Putamen (tissue), 1 donor: ENCODE measurements at regions not wholly inside any gene's neighbourhood (a gene's known extent, or its start where the extent isn't known, plus 50 kb on each side); places are given as distances from the start of the nearest gene placed in this dataset.

ENCODE experiments used
- DNase-seq: peaks from one replicate; pipeline ENCODE4 v3.0.0-alpha.2; 2016; ENCODE audit warnings: low spot score

- no peak for DNase-seq
Measured at GRCh38 chr10:124227055-124227975, 133.9 kb upstream of the CHST15 start.

GRCh38 chr10:124226271-124227054 is 133.1 kb upstream of the CHST15 start:
- DNase-seq: no peak

GRCh38 chr10:124225467-124226270 is 132.3 kb upstream of the CHST15 start:
- no peak for DNase-seq

DNA sequence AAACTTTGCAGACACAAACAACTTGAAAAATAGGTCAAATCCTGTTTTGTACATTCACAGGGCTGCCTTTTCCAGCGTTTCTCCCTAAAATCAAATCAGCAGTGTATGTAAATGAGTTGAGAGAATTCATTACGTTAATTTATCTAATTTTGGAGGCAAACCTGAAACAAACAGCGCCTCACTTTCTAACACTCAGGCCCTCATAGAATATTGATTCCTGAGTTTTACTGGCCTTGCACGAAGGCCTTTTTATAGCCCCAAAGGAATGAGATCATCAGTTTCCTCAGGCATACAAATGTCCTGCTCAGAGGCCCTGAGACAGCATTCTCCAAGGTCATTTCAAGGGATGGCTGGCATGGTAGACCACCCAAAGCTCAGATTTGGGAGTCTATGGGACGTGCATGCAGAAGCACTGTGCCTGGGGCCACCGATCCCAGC is 131.7 kb upstream of the CHST15 start:
- DNase-seq: no peak

DNA sequence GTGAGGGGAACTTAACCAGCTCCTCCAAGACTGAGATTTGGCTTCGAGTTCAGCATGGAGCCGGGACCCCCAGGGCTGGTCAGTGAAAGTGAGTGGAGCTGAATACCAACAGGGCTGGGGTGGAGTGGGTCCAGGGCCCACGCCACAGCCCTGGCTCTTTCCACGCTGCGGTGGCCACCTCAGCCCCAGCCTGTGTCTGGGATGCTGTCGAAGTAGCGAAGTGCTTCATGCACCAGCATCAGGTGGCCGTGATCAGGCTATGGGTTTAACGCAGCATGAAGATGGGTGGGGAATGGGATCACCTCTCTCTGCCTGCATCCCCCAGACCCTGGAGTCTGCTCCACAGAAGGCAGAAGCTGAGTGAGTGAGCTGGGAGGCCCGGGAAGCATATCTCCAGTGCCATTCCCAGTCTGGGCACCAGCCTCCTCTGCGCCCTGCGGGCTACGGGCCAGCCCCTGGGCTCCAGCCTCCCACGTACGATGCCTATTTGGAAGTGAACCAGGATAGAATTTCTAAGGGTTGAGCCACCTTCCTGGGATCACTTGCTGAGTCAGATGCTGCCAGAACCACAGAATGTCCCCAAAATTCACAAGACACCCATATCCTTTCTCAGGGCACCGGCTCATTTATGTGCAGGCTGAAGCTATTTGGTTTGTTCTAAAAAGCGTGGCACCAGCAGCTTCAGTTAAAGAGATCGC is 131.1 kb upstream of the CHST15 start:
- no peak for DNase-seq

DNA sequence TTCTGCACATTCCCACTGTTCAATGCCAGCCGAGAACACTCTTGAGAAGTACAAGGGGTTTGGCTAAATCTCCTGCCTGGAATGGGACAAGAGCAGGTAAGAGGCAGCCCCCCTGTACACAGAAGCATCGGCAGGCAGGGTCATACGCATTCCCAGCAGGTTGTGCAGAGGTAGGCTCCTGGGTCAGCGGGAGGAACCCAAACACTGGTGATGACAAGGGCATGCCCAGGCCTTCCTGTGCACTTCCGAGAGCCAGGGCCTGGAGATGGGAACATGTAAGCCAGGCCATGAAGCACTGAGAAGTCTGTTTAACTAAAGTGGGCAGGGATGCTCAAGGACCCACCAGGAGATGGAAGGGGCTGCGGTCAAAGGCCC is 130.3 kb upstream of the CHST15 start:
- DNase-seq: no peak

DNA sequence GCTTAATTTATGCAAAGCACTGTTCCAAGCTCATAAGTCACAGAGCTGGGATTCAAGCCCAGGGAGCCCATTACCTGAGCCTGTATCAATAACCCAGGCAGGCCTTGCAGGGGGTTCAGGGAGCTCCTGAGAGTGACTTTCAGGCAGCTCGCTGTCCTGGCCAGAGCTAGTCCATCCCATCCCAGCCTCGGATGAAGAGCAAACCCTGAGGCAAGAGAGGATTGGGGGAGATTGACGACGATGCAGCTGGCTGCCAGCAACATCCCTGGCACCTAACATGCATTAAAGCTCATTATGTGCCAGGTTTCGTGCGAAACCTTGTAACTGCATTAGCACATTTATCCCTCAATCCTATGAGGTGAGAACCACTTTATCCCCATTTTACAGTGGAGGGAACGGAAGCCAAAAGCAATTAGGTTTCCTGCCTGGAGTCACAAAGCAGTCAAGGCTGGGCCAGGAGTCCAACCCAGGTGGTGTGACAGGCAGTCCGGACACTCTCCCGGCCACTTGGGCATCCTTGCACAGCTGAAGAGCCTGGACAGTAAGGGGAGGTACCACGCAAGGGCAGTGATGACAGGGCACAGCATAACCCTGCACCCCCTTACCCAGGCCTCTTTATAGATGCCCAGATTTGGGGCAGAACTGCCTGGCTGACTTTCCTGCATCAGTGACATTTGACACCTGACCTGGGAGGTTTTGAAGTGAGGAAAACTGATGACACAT is 129.8 kb upstream of the CHST15 start:
- no peak for DNase-seq

DNA sequence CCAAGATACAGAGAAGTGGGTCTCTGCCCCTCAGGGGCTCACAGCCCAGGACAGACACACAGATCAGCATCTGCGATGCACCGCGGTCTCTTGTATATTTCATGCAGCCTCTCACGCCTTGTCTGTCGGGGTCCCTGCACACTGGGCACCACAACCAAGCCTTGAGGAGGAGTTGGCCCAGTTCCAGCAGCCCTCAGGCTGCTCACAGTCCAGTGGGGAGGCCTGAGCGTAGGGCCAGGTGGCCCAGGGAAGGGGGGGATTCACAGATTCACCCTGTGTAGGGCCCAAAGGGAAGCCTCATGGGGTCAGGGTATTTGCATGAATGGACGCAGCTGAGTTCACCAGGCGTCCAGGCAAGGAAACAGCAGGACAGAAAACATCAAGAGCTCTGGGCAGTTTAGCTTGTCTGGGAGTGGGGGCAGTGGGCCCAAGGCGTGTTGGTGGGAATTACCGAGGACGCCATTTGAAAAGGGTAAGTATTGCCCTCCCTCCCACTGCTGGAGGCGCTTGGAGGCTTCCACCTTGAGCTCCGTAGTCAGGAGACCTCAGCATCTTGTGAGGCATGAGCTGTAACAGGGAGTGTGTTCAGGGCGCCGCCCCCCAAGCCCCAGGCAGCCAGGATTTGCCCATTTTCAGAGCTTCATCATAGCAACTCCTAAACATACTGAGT is 129.1 kb upstream of the CHST15 start:
- no peak for DNase-seq

- DNase-seq: no peak
Measured at GRCh38 chr10:124221356-124222317, 128.2 kb upstream of the CHST15 start.

GRCh38 chr10:124220971-124221355 is 127.6 kb upstream of the CHST15 start:
- DNase-seq: no peak

DNA sequence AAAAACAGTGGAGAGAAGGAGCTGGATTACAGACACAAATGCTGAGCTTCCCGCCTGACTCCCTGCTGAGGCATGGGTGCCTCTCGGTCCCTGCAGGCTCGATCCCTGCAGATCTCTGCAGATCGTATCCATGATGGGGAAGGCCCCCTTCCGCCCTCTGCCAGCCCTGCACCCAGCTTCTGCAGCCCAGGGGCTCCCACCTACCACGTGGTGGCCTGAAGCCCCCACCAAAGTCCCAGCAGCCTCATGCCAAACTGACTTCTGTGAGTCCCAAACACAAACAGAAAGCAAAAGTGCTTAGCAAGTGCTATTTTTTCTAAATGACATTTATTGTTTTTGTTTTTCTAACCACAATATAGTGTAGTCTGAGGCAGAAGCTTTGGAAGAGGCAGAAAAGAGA is 127.1 kb upstream of the CHST15 start:
- DNase-seq: no peak

GRCh38 chr10:124219655-124220054 is 126.3 kb upstream of the CHST15 start:
- no peak for DNase-seq

DNA sequence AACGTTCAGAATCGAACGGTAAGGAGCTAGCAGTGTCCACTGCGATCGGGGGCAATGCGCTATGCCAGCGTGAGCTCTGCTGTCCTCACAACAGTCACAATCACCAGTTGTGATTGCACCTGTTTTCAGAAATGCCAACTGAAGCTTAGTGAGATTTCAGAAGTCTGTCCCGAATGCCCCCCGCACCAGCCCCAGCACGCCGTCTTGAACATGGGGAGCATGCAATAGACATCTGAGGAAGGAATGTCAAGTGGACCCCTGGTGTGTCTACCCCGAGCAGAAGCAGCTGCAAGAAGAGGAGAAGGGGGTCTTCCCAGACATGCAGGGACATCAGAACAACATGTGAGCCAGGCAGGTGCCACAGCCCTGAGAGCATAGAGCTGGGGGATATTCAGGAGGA is 125.7 kb upstream of the CHST15 start:
- DNase-seq: no peak

DNA sequence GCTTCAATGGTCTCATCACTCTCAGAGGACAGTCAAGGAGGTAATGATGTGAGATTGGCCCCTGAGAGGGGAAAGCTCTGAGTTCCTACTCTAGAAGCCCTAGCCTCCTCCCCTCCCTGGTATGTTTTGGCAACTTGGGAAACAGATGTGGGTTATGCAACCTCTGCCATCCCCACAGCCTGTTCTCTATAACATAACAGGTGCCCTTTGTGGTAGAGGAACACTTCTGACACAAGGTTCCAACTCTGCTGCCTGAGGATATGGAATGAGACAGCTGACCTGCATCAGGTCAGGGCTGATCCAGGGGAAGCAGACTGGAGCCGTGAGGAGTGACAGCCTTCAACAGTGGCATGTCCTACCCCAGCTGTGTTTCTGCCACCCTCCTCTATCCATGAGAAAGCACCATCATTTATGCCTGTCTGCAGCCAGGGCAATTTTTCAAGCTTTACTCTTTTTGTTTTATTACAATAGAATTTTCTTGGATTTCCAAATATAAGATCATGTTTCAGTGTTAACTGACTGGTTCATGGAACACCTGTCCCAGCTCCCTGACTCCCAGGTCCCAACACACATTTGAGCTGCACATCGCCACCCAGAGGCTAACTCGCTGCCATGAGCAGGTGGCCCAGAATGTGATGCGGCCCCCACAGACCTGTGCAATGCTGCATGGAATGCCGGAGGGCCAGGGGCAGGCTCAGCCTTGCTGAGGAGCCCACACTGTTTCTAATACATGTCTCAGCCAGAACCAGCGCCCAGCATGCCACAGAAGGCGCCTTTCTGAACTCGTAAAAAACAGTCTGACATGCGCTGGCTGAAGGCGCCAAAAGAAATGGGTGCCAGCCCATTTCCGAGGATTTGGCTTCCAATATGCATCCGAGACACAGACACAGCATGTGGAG is 124.8 kb upstream of the CHST15 start:
- no peak for DNase-seq

DNA sequence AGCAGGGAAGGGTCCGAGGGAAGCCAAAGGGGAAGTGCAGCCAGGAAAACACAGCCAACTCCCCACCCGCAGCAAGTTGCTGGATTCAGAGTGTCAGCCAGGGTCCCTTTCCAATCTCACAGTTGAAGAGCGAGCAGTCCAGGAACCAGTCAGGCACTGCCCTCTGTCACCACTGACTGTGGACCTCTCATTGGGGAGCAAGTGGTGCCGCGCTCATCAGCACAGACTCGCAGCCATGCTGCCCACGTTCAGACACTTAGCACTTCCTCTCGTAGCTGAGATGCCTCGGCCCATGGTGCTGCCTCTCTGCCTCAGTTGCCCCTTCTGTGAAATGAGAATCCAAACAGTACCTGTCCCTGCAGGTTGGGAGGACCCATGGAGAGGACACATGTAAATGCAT is 123.6 kb upstream of the CHST15 start:
- DNase-seq: no peak

DNA sequence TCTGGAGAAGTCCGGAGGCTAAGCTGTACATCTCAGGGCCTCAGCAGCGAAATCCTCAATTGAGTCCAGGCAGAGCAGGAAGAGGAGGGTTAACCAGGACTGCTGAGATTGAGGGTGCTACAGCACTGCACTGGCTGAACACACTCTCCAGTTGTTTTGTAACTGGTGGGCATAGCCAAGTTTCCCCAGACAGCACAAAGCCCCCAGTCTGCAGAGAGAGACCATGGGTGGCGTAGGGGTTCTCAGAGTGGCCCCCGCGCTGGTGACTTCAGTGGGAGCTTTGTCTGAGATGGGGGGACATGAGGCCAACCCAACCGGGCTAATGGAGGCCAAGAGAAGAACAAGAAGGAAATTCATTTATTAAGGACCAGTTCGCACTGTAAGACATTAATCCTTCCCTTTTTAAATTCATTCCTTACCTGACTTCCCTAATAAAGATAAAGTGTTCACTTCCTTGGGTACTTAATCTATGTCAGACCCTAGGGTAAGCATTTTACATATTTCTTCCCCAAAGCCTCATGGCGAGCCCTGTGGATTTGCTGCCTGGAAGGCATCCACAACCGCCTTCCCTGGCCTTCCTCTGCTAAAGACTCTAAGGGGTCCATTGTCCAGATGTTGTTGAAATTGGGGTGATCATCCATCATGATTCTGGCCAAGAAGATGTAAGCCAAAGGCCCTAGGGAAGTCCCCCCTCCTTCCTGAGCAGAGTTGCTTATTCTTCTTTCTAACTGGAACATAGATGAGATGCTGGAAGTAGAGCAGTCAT is 121.4 kb upstream of the CHST15 start:
- DNase-seq: no peak

DNA sequence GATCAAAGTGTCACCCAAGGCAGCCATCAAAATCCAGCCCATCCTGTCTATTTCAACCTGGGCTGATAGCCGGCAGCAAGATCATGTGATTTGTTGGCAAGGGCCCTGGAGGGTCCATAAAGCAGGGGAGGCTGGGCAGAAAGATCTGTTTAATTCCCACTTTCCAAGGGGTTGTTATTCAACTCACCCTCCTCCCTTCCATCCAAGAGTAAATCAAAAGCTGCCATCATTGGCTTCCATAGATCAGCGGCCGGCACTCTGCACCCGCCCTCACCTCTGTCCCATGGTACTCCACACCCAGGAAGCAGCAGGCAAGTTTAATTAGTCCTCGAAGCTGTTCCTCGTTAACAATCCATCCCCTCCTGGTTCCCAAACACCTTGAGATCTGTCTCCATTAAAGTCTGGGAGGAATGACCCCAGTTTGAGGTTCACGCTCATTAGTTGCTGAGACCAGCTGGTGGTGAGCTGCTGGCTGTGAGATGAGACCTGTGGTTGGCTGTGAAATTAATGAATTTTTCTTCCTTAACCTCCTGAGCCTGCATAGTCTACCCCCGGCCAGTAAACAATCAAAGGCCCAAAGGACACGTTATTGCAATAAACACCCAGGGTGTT is 120.6 kb upstream of the CHST15 start:
- DNase-seq: no peak
